ENCODE measurements at regions not wholly inside any gene's neighbourhood (a gene's known extent, or its start where the extent isn't known, plus 50 kb on each side); places are given as distances from the start of the nearest gene placed in this dataset.
A peak's percentile ranks its signal among the peaks of the same experiment; 100 is the strongest.

GRCh38 chr2:49770919-49771318, 616.6 kb upstream of the FSHR start:
- H3K27ac ChIP-seq (replicated peaks): no peak overlapping the region
- H3K27me3 ChIP-seq (ENCODE audit: insufficient read depth, poor library complexity, severe bottlenecking): no peaks in the 10 kb centered on the region
- TF ChIP-seq SPI1 (IDR thresholded peaks at IDR 0.05; ENCODE audit: borderline replicate concordance, low read depth) (no peak), GABPA (IDR thresholded peaks at IDR 0.05; ENCODE audit: low read depth) (no peak), REST (IDR thresholded peaks at IDR 0.05; ENCODE audit: insufficient replicate concordance, low read depth) (no peak), CTCF (IDR thresholded peaks at IDR 0.05; ENCODE audit: insufficient read depth, low read length) (no peak), POLR2AphosphoS5 (IDR thresholded peaks at IDR 0.05; ENCODE audit: low read depth) (no peak)
- peak in 1 of 2 experiments; percentile 2 for DNase-seq (ENCODE audit: low read depth in 1 of 2, low spot score in 1 of 2)
- no peak overlapping the region for H3K4me3 ChIP-seq (replicated peaks; ENCODE audit: insufficient read depth, low read length)

GRCh38 chr2:49767316-49767715, 613.0 kb upstream of the FSHR start:
- TF ChIP-seq GABPA (IDR thresholded peaks at IDR 0.05; ENCODE audit: low read depth): no peak
- no peak for TF ChIP-seq POLR2AphosphoS5 (IDR thresholded peaks at IDR 0.05; ENCODE audit: low read depth)
- no peak for TF ChIP-seq REST (IDR thresholded peaks at IDR 0.05; ENCODE audit: insufficient replicate concordance, low read depth)
- TF ChIP-seq CTCF (IDR thresholded peaks at IDR 0.05; ENCODE audit: insufficient read depth, low read length): no peak
- TF ChIP-seq SPI1 (IDR thresholded peaks at IDR 0.05; ENCODE audit: borderline replicate concordance, low read depth): no peak
- H3K27me3 ChIP-seq (ENCODE audit: insufficient read depth, poor library complexity, severe bottlenecking): no peaks in the 10 kb centered on the region
- DNase-seq (ENCODE audit: low read depth in 1 of 2, low spot score in 1 of 2): no peak
- H3K27ac ChIP-seq (replicated peaks): no peak overlapping the region
- H3K4me3 ChIP-seq (replicated peaks; ENCODE audit: insufficient read depth, low read length): no peak overlapping the region

- Histone ChIP-seq H3K27me3 (ENCODE audit: insufficient read depth, poor library complexity, severe bottlenecking) (no peaks in the 10 kb centered on the region), H3K27ac (replicated peaks) (no peak overlapping the region), H3K4me3 (replicated peaks; ENCODE audit: insufficient read depth, low read length) (no peak overlapping the region)
- DNase-seq (ENCODE audit: low read depth in 1 of 2, low spot score in 1 of 2): no peak
- TF ChIP-seq REST (IDR thresholded peaks at IDR 0.05; ENCODE audit: insufficient replicate concordance, low read depth) (no peak), CTCF (IDR thresholded peaks at IDR 0.05; ENCODE audit: insufficient read depth, low read length) (no peak), SPI1 (IDR thresholded peaks at IDR 0.05; ENCODE audit: borderline replicate concordance, low read depth) (no peak), GABPA (IDR thresholded peaks at IDR 0.05; ENCODE audit: low read depth) (no peak), POLR2AphosphoS5 (IDR thresholded peaks at IDR 0.05; ENCODE audit: low read depth) (no peak)
Measured at GRCh38 chr2:49755777-49756176, 601.5 kb upstream of the FSHR start.
